Panc1 (cell line): ENCODE measurements at regions not wholly inside any gene's neighbourhood (a gene's known extent, or its start where the extent isn't known, plus 50 kb on each side); places are given as distances from the start of the nearest gene placed in this dataset.

Source experiments
- ATAC-seq: fragments of 200-7000 bp; cut with Tn5 transposase; 2 replicates; pipeline ENCODE4 v1.9.1; 2020; ENCODE audit warnings: mild to moderate bottlenecking, moderate library complexity
- BruUV-seq: library from RNA; stranded (reverse); fragments of 400-500 nt; replicated peaks from 2 replicates; lab custom pipeline; 2021; lab: Mats Ljungman, UMichigan
- CTCF ChIA-PET: fragments of 300-600 bp; sonication (Branson Sonifier 250); formaldehyde crosslinking; loops from one replicate; lab custom pipeline; 2022; ENCODE audit warnings: antibody characterized with exemption; lab: Charles Lee
- POLR2A ChIA-PET: fragments of 300-600 bp; sonication (Branson Sonifier 250); formaldehyde crosslinking; loops from one replicate; lab custom pipeline; 2022; ENCODE audit warnings: antibody characterized with exemption; lab: Charles Lee
- DNase-seq: peaks from one replicate; pipeline ENCODE4 v3.0.0-alpha.2; 2010; ENCODE audit warnings: low read depth, low spot score
- H3K27ac ChIP-seq: 2 replicates; pipeline ENCODE4 v1.5.1; 2011; ENCODE audit warnings: mild to moderate bottlenecking, low read length, inconsistent platforms
- H3K27me3 ChIP-seq: fragments of 200-500 bp; sonication (Bioruptor generic); 2 replicates; pipeline ENCODE4 v1.6.0; 2014; ENCODE audit warnings: low read length, inconsistent platforms; ENCODE audit not compliant: control insufficient read depth, insufficient read depth
- H3K36me3 ChIP-seq: fragments of 200-500 bp; sonication (Bioruptor generic); 2 replicates; pipeline ENCODE4 v1.5.1; 2014; ENCODE audit warnings: inconsistent platforms, mild to moderate bottlenecking, low read length, moderate library complexity; ENCODE audit not compliant: control insufficient read depth, insufficient read depth
- H3K4me1 ChIP-seq: 2 replicates; pipeline ENCODE4 v1.5.1; 2011; ENCODE audit warnings: inconsistent platforms, mild to moderate bottlenecking, low read length, moderate library complexity; ENCODE audit not compliant: control insufficient read depth, insufficient read depth
- H3K4me3 ChIP-seq, 2 experiments: 2 replicates each; pipeline ENCODE4 v1.5.1; 2011 to 2012; ENCODE audit warnings: low read depth in 2 of 2, low read length in 2 of 2, mild to moderate bottlenecking in 2 of 2, inconsistent platforms in 1 of 2, moderate library complexity in 1 of 2
- H3K9me3 ChIP-seq: fragments of 200-500 bp; sonication (Bioruptor generic); 2 replicates; pipeline ENCODE4 v1.5.1; 2014; ENCODE audit warnings: low read depth, mild to moderate bottlenecking, inconsistent platforms, low read length, moderate library complexity; ENCODE audit not compliant: control insufficient read depth, insufficient read depth
- CTCF ChIP-seq: fragments of 450-650 bp; IDR thresholded peaks from 2 replicates; pipeline ENCODE4 v1.5.1; 2017; ENCODE audit warnings: mild to moderate bottlenecking
- POLR2AphosphoS5 ChIP-seq: IDR thresholded peaks from 2 replicates; pipeline ENCODE4 v1.6.1; 2012; ENCODE audit warnings: mild to moderate bottlenecking, low read depth, low read length, moderate library complexity
- REST ChIP-seq, 2 experiments: IDR thresholded peaks; 2 replicates each; pipeline ENCODE4 v1.6.1; 2011 to 2012; ENCODE audit warnings: low read depth in 2 of 2, control low read depth in 1 of 2, low read length in 1 of 2, mild to moderate bottlenecking in 1 of 2, moderate library complexity in 1 of 2; ENCODE audit not compliant: insufficient read depth in 1 of 2
- SIN3A ChIP-seq: IDR thresholded peaks from 2 replicates; pipeline ENCODE4 v1.6.1; 2012; ENCODE audit warnings: low read depth, mild to moderate bottlenecking, low read length, moderate library complexity, borderline replicate concordance; ENCODE audit not compliant: insufficient read depth
- TCF7L2 ChIP-seq: IDR thresholded peaks from 2 replicates; pipeline ENCODE4 v1.6.1; 2011; ENCODE audit warnings: mild to moderate bottlenecking, low read depth, low read length, inconsistent platforms
- in situ Hi-C: cut with HindIII; loops from 2 replicates; pipeline ENCODE4 v1.10.0; 2016; ENCODE audit warnings: low sequenced_read_pairs, low pct_unique_long_range_greater_than_20kb
- intact Hi-C: fragments of 100-400 bp; cut with micrococcal nuclease; formaldehyde crosslinking; loops from one replicate; pipeline ENCODE4 v1.10.0; 2022; ENCODE audit not compliant: unreplicated experiment

GRCh38 chr12:87165733-87166375 is 863.3 kb downstream of the C12orf50 start:
- CTCF ChIA-PET: no interaction called here
- in situ Hi-C loops: no loop called here
- ATAC-seq: no peak
- intact Hi-C loops: no loop called here
- Histone ChIP-seq H3K4me3 (no peak overlapping the region), H3K4me1 (peaks cover 4% of the 10 kb centered on the region; the same call in 1 of the 2 replicates), H3K36me3 (no peaks in the 10 kb centered on the region), H3K27me3 (no peaks in the 10 kb centered on the region), H3K9me3 (peaks cover 4% of the 10 kb centered on the region; the same call in 1 of the 2 replicates), H3K27ac (no peak overlapping the region)
- TF ChIP-seq TCF7L2 (no peak), CTCF (no peak), REST (IDR thresholded peaks at IDR 0.05; ENCODE audit: insufficient read depth in 1 of 2, low read depth in 2 of 2, low read length in 1 of 2) (no peak), SIN3A (no peak), POLR2AphosphoS5 (no peak)
- POLR2A ChIA-PET: no interaction called here
- DNase-seq: no peak
- BruUV-seq: no TSS peak

- Histone ChIP-seq H3K9me3 (peaks cover 4% of the 10 kb centered on the region; the same call in 1 of the 2 replicates), H3K4me3 (no peak overlapping the region), H3K27me3 (no peaks in the 10 kb centered on the region), H3K4me1 (peaks cover 4% of the 10 kb centered on the region; the same call in 1 of the 2 replicates), H3K36me3 (no peaks in the 10 kb centered on the region), H3K27ac (no peak overlapping the region)
- ChIA-PET POLR2A (no interaction called here), CTCF (no interaction called here)
- TF ChIP-seq CTCF (no peak), REST (IDR thresholded peaks at IDR 0.05; ENCODE audit: insufficient read depth in 1 of 2, low read depth in 2 of 2, low read length in 1 of 2) (no peak), TCF7L2 (no peak), POLR2AphosphoS5 (no peak), SIN3A (no peak)
- ATAC-seq (no peak), DNase-seq (no peak)
- in situ Hi-C loops: no loop called here
- no TSS peak for BruUV-seq
- intact Hi-C loops: no loop called here
Measured at GRCh38 chr12:87163122-87163521, 866.1 kb downstream of the C12orf50 start.
